HFFc6 (cell line): ENCODE measurements at regions not wholly inside any gene's neighbourhood (a gene's known extent, or its start where the extent isn't known, plus 50 kb on each side); places are given as distances from the start of the nearest gene placed in this dataset.

ENCODE experiments used
- DNase-seq: peaks from one replicate; pipeline ENCODE4 v3.0.0-alpha.2; 2018
- H3K27ac Mint-ChIP-seq: 2 replicates; pipeline ENCODE4 v1.8.0; 2020; ENCODE audit warnings: mild to moderate bottlenecking, mixed read lengths
- H3K27me3 Mint-ChIP-seq: 2 replicates; pipeline ENCODE4 v1.8.0; 2021; ENCODE audit warnings: mild to moderate bottlenecking, moderate library complexity, mixed read lengths; ENCODE audit not compliant: insufficient read depth
- H3K36me3 Mint-ChIP-seq: 2 replicates; pipeline ENCODE4 v1.8.0; 2021; ENCODE audit warnings: low read depth, mixed read lengths
- H3K4me1 Mint-ChIP-seq: 2 replicates; pipeline ENCODE4 v1.8.0; 2020; ENCODE audit warnings: low read depth, mixed read lengths
- H3K4me3 Mint-ChIP-seq: 2 replicates; pipeline ENCODE4 v1.8.0; 2020; ENCODE audit warnings: mild to moderate bottlenecking, moderate library complexity, mixed read lengths
- H3K9me3 Mint-ChIP-seq: 2 replicates; pipeline ENCODE4 v1.8.0; 2020; ENCODE audit warnings: mild to moderate bottlenecking, mixed read lengths
- TF ChIP-seq, protein P1 (sequence below): fragments of 200-600 bp; sonication (generic); IDR thresholded peaks from 2 replicates; pipeline ENCODE4 v1.5.0; 2021; ENCODE audit warnings: antibody characterized with exemption, mild to moderate bottlenecking

DNA sequence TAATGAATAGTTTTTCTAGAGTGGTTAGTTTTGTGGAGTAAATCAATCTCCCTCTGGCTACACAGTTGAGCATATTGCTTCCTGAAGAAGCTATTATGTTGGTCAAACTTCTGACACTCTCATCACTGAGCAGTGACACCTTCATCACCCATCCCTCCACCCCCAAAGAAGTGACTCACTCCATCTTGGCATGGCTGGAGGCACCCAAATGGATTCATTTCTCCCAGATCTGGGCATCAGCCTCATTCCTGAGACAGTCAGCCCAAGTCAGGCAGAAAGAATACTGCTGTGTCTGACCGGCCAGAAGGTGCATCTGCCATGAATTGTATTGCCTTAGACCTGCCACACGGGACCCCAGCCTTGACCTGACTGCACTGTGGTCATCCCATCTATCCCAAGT is 117.0 kb upstream of the HABP2 start:
- H3K9me3 Mint-ChIP-seq = no peaks in the 10 kb centered on the region; the same call in 1 of the 2 replicates
- DNase-seq = no peak
- H3K4me3 Mint-ChIP-seq = no peak overlapping the region
- H3K27me3 Mint-ChIP-seq = peaks cover 11% of the 10 kb centered on the region
- TF ChIP-seq, protein P1, sequence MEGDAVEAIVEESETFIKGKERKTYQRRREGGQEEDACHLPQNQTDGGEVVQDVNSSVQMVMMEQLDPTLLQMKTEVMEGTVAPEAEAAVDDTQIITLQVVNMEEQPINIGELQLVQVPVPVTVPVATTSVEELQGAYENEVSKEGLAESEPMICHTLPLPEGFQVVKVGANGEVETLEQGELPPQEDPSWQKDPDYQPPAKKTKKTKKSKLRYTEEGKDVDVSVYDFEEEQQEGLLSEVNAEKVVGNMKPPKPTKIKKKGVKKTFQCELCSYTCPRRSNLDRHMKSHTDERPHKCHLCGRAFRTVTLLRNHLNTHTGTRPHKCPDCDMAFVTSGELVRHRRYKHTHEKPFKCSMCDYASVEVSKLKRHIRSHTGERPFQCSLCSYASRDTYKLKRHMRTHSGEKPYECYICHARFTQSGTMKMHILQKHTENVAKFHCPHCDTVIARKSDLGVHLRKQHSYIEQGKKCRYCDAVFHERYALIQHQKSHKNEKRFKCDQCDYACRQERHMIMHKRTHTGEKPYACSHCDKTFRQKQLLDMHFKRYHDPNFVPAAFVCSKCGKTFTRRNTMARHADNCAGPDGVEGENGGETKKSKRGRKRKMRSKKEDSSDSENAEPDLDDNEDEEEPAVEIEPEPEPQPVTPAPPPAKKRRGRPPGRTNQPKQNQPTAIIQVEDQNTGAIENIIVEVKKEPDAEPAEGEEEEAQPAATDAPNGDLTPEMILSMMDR = no peak
- H3K27ac Mint-ChIP-seq = no peak overlapping the region
- H3K36me3 Mint-ChIP-seq = no peaks in the 10 kb centered on the region; the same call in 1 of the 2 replicates
- no peaks in the 10 kb centered on the region for H3K4me1 Mint-ChIP-seq

DNA sequence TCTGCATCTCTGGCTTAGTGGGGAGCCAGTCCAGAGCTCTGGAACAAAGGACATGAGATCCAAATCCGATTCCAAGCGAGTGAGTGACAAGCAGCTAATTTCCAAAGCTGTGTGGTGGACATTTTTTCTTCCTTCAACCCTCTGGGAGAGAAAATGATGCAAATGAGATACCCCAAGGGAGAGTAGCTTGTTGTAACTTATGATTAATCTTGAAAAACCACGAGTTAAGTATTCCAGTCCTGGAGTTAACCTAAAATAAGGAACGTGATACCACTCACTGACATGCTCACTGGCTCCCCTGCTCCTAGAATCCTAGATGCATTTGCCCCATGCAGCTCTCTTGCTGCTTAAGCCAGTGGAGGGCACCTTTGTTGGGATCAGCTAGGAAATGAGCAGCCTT is 116.0 kb upstream of the HABP2 start:
- no peaks in the 10 kb centered on the region for H3K36me3 Mint-ChIP-seq
- H3K27me3 Mint-ChIP-seq = peaks cover 13% of the 10 kb centered on the region
- H3K4me3 Mint-ChIP-seq = no peak overlapping the region
- no peaks in the 10 kb centered on the region for H3K4me1 Mint-ChIP-seq
- H3K9me3 Mint-ChIP-seq = no peaks in the 10 kb centered on the region
- no peak for DNase-seq
- no peak overlapping the region for H3K27ac Mint-ChIP-seq
- TF ChIP-seq, protein P1 = no peak

DNA sequence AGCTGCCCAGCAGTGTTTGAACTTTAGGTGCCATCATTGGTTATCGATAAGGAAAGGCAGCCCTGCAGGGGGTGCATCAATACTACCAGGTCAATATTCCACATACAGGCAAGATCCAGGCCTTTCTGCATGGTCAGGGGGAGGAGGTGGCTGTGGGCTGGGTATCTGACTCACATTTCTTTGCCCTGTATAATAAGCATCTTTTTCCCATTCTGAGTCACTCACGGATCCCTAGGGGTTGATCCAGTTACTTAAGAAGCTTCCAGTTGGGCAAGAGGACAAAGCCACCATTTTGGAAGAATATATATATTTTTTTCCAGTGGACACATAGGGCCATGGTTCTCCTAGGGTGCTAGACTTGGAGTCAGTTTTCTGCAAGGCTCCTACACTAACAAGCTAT is 114.2 kb upstream of the HABP2 start:
- TF ChIP-seq, protein P1 = no peak
- H3K27me3 Mint-ChIP-seq = peaks cover 12% of the 10 kb centered on the region
- no peak overlapping the region for H3K4me3 Mint-ChIP-seq
- H3K36me3 Mint-ChIP-seq = no peaks in the 10 kb centered on the region
- H3K4me1 Mint-ChIP-seq = no peaks in the 10 kb centered on the region
- no peak for DNase-seq
- H3K9me3 Mint-ChIP-seq = no peaks in the 10 kb centered on the region
- no peak overlapping the region for H3K27ac Mint-ChIP-seq

- Mint-ChIP-seq H3K4me1 (no peaks in the 10 kb centered on the region), H3K9me3 (no peaks in the 10 kb centered on the region), H3K27me3 (peaks cover 31% of the 10 kb centered on the region), H3K4me3 (no peak overlapping the region), H3K36me3 (no peaks in the 10 kb centered on the region), H3K27ac (no peak overlapping the region)
- DNase-seq = peak; percentile 30
- TF ChIP-seq, protein P1 = peak; percentile 63
These were observed 111.6 kb upstream of the HABP2 start for GRCh38 chr10:113441220-113441619.

- Mint-ChIP-seq H3K27me3 (peaks cover 37% of the 10 kb centered on the region), H3K27ac (no peak overlapping the region), H3K9me3 (no peaks in the 10 kb centered on the region), H3K36me3 (no peaks in the 10 kb centered on the region), H3K4me1 (no peaks in the 10 kb centered on the region), H3K4me3 (no peak overlapping the region)
- no peak for DNase-seq
- TF ChIP-seq, protein P1 = no peak
These were observed 111.1 kb upstream of the HABP2 start for GRCh38 chr10:113441686-113442270.

- TF ChIP-seq, protein P1 = no peak
- Mint-ChIP-seq H3K4me1 (no peaks in the 10 kb centered on the region), H3K36me3 (no peaks in the 10 kb centered on the region), H3K27me3 (peaks cover 39% of the 10 kb centered on the region), H3K4me3 (no peak overlapping the region), H3K9me3 (no peaks in the 10 kb centered on the region), H3K27ac (no peak overlapping the region)
- no peak for DNase-seq
These were observed 110.5 kb upstream of the HABP2 start for GRCh38 chr10:113442336-113442735.
